Skeletal muscle tissue (tissue), 3 donors: ENCODE measurements at regions not wholly inside any gene's neighbourhood (a gene's known extent, or its start where the extent isn't known, plus 50 kb on each side); places are given as distances from the start of the nearest gene placed in this dataset.
A peak's percentile ranks its signal among the peaks of the same experiment; 100 is the strongest.
"Not testable (repeated sequence)": the region's sequence is repeated elsewhere in the genome, so short reads cannot be mapped to it uniquely, and the experiment has no call there.

Source experiments
- H3K27ac ChIP-seq: one replicate; pipeline ENCODE4 v1.7.0; 2013; ENCODE audit warnings: mild to moderate bottlenecking, low read depth, low read length, inconsistent platforms
- H3K27me3 ChIP-seq, 3 donors: one replicate each; pipeline ENCODE4 v1.7.0; 2013; ENCODE audit warnings: low read length in 3 of 3; ENCODE audit not compliant: control insufficient read depth in 3 of 3, insufficient read depth in 3 of 3
- H3K36me3 ChIP-seq, 3 donors: one replicate each; pipeline ENCODE4 v1.7.0; 2013; ENCODE audit warnings: low read length in 3 of 3; ENCODE audit not compliant: control insufficient read depth in 3 of 3, insufficient read depth in 3 of 3
- H3K4me1 ChIP-seq, 3 donors: one replicate each; pipeline ENCODE4 v1.7.0; 2013; ENCODE audit warnings: low read length in 3 of 3, mild to moderate bottlenecking in 3 of 3; ENCODE audit not compliant: control insufficient read depth in 3 of 3, insufficient read depth in 3 of 3
- H3K4me3 ChIP-seq, 3 donors: one replicate each; pipeline ENCODE4 v1.7.0; 2013; ENCODE audit warnings: low read length in 3 of 3
- H3K9ac ChIP-seq, 3 donors: one replicate each; pipeline ENCODE4 v1.7.0; 2013; ENCODE audit warnings: low read length in 3 of 3, mild to moderate bottlenecking in 3 of 3, moderate library complexity in 2 of 3, low read depth in 1 of 3
- H3K9me3 ChIP-seq, 3 donors: one replicate each; pipeline ENCODE4 v1.7.0; 2013; ENCODE audit warnings: low read length in 3 of 3; ENCODE audit not compliant: control insufficient read depth in 3 of 3
- donor health status: Osteomylitis.

DNA sequence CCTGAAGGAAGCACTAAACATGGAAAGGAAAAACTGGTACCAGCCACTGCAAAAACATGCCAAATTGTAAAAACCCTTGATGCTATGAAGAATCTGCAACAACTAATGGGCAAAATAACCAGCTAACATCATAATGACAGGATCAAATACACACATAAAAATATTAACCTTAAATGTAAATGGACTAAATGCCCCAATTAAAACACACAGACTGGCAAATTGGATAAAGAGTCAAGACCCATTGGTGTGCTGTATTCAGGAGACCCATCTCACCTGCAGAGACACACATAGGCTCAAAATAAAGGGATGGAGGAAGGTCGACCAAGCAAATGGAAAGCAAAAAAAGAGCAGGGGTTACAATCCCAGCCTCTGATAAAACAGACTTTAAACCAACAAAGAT lies 87.7 kb upstream of the DNAJC1 start:
- H3K27me3 ChIP-seq, H3K4me1 ChIP-seq, H3K27ac ChIP-seq, H3K36me3 ChIP-seq, H3K9ac ChIP-seq, H3K9me3 ChIP-seq, H3K4me3 ChIP-seq: not testable (repeated sequence)

DNA sequence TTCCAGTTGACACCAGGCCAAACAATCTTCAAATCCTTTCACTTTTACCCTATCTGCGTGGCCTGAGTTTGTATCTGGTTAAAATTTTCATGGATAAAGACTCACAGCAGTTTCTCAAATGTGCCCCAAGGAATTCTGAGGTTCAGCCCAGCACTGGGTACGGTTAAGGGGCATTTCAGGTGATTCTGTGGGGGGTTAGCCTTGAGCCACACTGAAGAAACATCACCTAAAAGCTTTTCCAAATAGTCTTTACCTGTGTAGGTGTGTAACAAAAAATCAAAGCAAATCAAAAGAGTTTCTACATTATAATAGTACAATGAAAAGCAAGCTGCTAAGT lies 83.8 kb upstream of the DNAJC1 start:
- peak overlapping the region; percentile 4 for H3K27ac ChIP-seq
- H3K27me3 ChIP-seq, result peaks cover 0 to 3% (median 0%) of the 10 kb centered on the region in 3 donors
- H3K4me3 ChIP-seq, result no peak overlapping the region
- H3K4me1 ChIP-seq, result peaks cover 0 to 7% (median 6%) of the 10 kb centered on the region in 3 donors
- no peak overlapping the region for H3K9ac ChIP-seq
- H3K36me3 ChIP-seq, result no peaks in the 10 kb centered on the region
- no peaks in the 10 kb centered on the region for H3K9me3 ChIP-seq

- peak overlapping the region; percentile 4 for H3K27ac ChIP-seq
These were observed 83.3 kb upstream of the DNAJC1 start for GRCh38 chr10:22086730-22087401.

DNA sequence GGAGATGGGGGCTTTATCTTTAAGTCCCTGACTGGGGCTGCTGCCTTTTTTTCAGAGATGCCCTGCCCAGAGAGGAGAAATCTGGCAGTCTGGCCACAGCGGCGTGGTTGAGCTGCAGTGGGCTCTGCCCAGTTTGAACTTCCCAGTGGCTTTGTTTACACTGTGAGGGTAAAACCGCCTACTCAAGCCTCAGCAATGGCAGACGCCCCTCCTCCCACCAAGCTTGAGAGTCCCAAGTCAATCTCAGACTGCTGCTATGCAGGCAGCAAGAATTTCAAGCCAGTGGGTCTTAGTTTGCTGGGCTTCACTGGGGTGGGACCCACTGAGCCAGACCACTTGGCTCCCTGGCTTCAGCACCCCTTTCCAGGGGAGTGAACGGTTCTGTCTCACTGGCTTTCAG lies 76.4 kb upstream of the DNAJC1 start:
- H3K9me3 ChIP-seq, H3K36me3 ChIP-seq, H3K4me3 ChIP-seq, H3K27ac ChIP-seq, H3K9ac ChIP-seq, H3K27me3 ChIP-seq, H3K4me1 ChIP-seq: not testable (repeated sequence)

More at GRCh38 chr10:22086730-22087401, 83.3 kb upstream of the DNAJC1 start:
- H3K9ac ChIP-seq, result no peak overlapping the region
- no peak overlapping the region for H3K4me3 ChIP-seq
- no peaks in the 10 kb centered on the region for H3K9me3 ChIP-seq
- peaks cover 0 to 3% (median 0%) of the 10 kb centered on the region in 3 donors for H3K27me3 ChIP-seq
- peaks cover 0 to 7% (median 6%) of the 10 kb centered on the region in 3 donors for H3K4me1 ChIP-seq
- H3K36me3 ChIP-seq, result no peaks in the 10 kb centered on the region

- no peak overlapping the region for H3K27ac ChIP-seq
- peaks cover 0 to 4% (median 0%) of the 10 kb centered on the region in 3 donors for H3K9me3 ChIP-seq
These were observed 67.8 kb upstream of the DNAJC1 start for GRCh38 chr10:22071332-22071731.

GRCh38 chr10:22067091-22067490 lies 63.6 kb upstream of the DNAJC1 start:
- H3K36me3 ChIP-seq, result no peaks in the 10 kb centered on the region
- H3K9me3 ChIP-seq, result peaks cover 0 to 4% (median 0%) of the 10 kb centered on the region in 3 donors
- H3K4me1 ChIP-seq, result no peaks in the 10 kb centered on the region
- no peak overlapping the region for H3K9ac ChIP-seq
- no peaks in the 10 kb centered on the region for H3K27me3 ChIP-seq
- no peak overlapping the region for H3K27ac ChIP-seq
- no peak overlapping the region for H3K4me3 ChIP-seq

More at GRCh38 chr10:22071332-22071731, 67.8 kb upstream of the DNAJC1 start:
- no peaks in the 10 kb centered on the region for H3K36me3 ChIP-seq
- H3K27me3 ChIP-seq, result no peaks in the 10 kb centered on the region
- H3K9ac ChIP-seq, result no peak overlapping the region
- no peaks in the 10 kb centered on the region for H3K4me1 ChIP-seq
- no peak overlapping the region for H3K4me3 ChIP-seq

GRCh38 chr10:22060984-22061383 lies 57.5 kb upstream of the DNAJC1 start:
- not testable (repeated sequence) for H3K9me3 ChIP-seq, H3K4me3 ChIP-seq, H3K4me1 ChIP-seq, H3K27ac ChIP-seq, H3K27me3 ChIP-seq, H3K36me3 ChIP-seq, H3K9ac ChIP-seq

- Histone ChIP-seq H3K27ac (no peak overlapping the region), H3K4me1 (no peaks in the 10 kb centered on the region), H3K9me3 (no peaks in the 10 kb centered on the region), H3K36me3 (no peaks in the 10 kb centered on the region), H3K27me3 (no peaks in the 10 kb centered on the region), H3K9ac (no peak overlapping the region), H3K4me3 (no peak overlapping the region)
These were observed 54.7 kb upstream of the DNAJC1 start for GRCh38 chr10:22058201-22058600.

DNA sequence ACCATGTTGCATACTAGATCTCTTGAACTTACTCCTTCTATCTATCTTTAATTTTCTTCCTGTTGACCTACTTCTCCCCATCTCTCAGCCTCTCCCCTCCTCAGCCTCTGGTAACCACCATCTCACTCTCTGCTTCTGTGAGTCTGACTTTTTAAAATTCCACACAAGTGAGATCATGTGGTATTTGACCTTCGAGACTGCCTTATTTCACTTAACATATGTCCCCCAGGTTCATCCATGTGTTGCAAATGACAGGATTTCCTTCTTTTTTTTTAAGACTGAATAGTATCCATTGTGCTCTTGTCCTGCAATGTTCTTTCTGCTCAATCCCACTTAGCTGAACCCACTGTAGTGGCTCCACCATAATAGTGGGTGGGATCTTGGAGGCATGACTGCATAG lies 51.4 kb upstream of the DNAJC1 start:
- Histone ChIP-seq H3K27me3 (no peaks in the 10 kb centered on the region), H3K9me3 (no peaks in the 10 kb centered on the region), H3K9ac (no peak overlapping the region), H3K4me1 (no peaks in the 10 kb centered on the region), H3K36me3 (no peaks in the 10 kb centered on the region), H3K27ac (no peak overlapping the region), H3K4me3 (no peak overlapping the region)
